ENCODE measurements at regions not wholly inside any gene's neighbourhood (a gene's known extent, or its start where the extent isn't known, plus 50 kb on each side); places are given as distances from the start of the nearest gene placed in this dataset.

GRCh38 chr6:119865466-119866350 is 516.1 kb upstream of the MAN1A1 start:
- DNase-seq (ENCODE audit: low spot score), result no peak
- Mint-ChIP-seq H3K27ac (no peak overlapping the region), H3K9me3 (peaks cover 14% of the 10 kb centered on the region), H3K4me1 (peaks cover 18% of the 10 kb centered on the region), H3K36me3 (no peaks in the 10 kb centered on the region), H3K27me3 (ENCODE audit: low read depth) (no peaks in the 10 kb centered on the region; the same call in 1 of the 2 replicates), H3K4me3 (no peak overlapping the region)
- POLR2A ChIA-PET, result no interaction called here
- CTCF ChIA-PET, result no interaction called here
- no peak for ATAC-seq
- no peak for TF ChIP-seq ZNF281 (CRISPR knock-in tag; IDR thresholded peaks at IDR 0.05)
- no peak for TF ChIP-seq SMAD3 (CRISPR knock-in tag; IDR thresholded peaks at IDR 0.05; ENCODE audit: borderline replicate concordance)
- no peak for TF ChIP-seq FOXP1 (CRISPR knock-in tag; IDR thresholded peaks at IDR 0.05; ENCODE audit: borderline replicate concordance)
- no peak for TF ChIP-seq USF2 (CRISPR knock-in tag; IDR thresholded peaks at IDR 0.05)
- TF ChIP-seq STAT6 (CRISPR knock-in tag; conservative IDR thresholded peaks at IDR 0.05; ENCODE audit: low read depth), result no peak
- TF ChIP-seq NR3C1 (CRISPR knock-in tag; conservative IDR thresholded peaks at IDR 0.05; ENCODE audit: low read depth), result no peak

GRCh38 chr6:119862719-119863118 is 513.2 kb upstream of the MAN1A1 start:
- H3K36me3 Mint-ChIP-seq, result no peaks in the 10 kb centered on the region
- TF ChIP-seq MLX (CRISPR knock-in tag; IDR thresholded peaks at IDR 0.05) (no peak), CREB1 (CRISPR knock-in tag; IDR thresholded peaks at IDR 0.05) (no peak), ZBTB21 (CRISPR knock-in tag; IDR thresholded peaks at IDR 0.05; ENCODE audit: borderline replicate concordance) (no peak), FOXJ3 (CRISPR knock-in tag; IDR thresholded peaks at IDR 0.05; ENCODE audit: borderline replicate concordance) (no peak), PREB (CRISPR knock-in tag; IDR thresholded peaks at IDR 0.05; ENCODE audit: borderline replicate concordance) (no peak), PRDM15 (CRISPR knock-in tag; IDR thresholded peaks at IDR 0.05) (no peak), RELA (CRISPR knock-in tag; IDR thresholded peaks at IDR 0.05; ENCODE audit: borderline replicate concordance) (no peak), TEAD4 (CRISPR knock-in tag; IDR thresholded peaks at IDR 0.05) (no peak), CBFB (CRISPR knock-in tag; IDR thresholded peaks at IDR 0.05; ENCODE audit: low read depth) (no peak), OVOL2 (CRISPR knock-in tag; IDR thresholded peaks at IDR 0.05; ENCODE audit: borderline replicate concordance) (no peak), USF1 (CRISPR knock-in tag; IDR thresholded peaks at IDR 0.05) (no peak), ZNF671 (CRISPR knock-in tag; IDR thresholded peaks at IDR 0.05) (no peak)

More at GRCh38 chr6:119862719-119863118, 513.2 kb upstream of the MAN1A1 start:
- H3K4me3 Mint-ChIP-seq, result no peak overlapping the region
- POLR2A ChIA-PET, result no interaction called here
- H3K4me1 Mint-ChIP-seq, result peaks cover 23% of the 10 kb centered on the region
- H3K27me3 Mint-ChIP-seq (ENCODE audit: low read depth), result no peaks in the 10 kb centered on the region; the same call in 1 of the 2 replicates
- ATAC-seq, result no peak
- H3K27ac Mint-ChIP-seq, result no peak overlapping the region
- peaks cover 14% of the 10 kb centered on the region for H3K9me3 Mint-ChIP-seq
- CTCF ChIA-PET, result no interaction called here
- no peak for DNase-seq (ENCODE audit: low spot score)
